Inferior parietal cortex (tissue), 1 donor: ENCODE measurements at regions not wholly inside any gene's neighbourhood (a gene's known extent, or its start where the extent isn't known, plus 50 kb on each side); places are given as distances from the start of the nearest gene placed in this dataset.

ENCODE experiments used
- DNase-seq: peaks from one replicate; pipeline ENCODE4 v3.0.0-alpha.2; 2016; ENCODE audit errors: extremely low spot score

DNA sequence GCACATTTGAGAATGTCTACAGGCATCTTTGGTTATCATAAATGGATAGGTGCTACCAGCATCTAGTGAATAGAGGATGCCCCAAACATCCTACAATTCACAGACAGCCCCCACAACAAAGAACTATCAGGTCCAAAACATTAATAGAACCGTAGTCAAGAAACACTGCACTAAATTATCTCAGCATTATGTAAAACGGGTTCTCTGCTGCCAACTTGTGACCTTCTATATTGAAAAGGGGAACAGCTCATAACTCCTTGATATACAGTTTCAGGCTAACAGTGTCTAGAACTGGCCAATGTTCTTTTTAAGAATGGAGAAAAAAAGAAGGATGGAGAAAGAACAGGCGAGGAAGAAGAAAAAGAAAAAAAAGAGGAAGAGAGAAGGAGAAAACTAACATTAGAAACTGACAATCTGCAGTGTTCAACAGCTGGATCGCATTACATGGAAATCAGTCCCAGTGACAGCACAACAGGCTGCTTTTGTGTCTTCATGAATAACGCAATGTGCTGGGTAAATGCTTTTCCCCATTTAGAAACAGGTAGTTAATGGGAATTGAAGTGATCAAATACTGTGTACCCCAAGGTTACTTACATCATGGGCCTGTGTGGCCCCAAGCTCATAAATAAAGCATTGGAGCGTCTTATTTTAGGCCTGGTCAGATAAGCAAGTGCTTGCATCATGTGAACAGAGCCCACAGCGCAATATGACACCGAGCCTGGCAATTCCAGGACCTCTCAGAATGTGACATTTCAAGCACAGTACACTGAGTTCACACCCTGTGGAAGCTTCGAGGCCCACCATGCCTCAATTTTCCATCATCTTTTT lies 339.5 kb downstream of the DHX15 start:
- DNase-seq, result no peak

DNA sequence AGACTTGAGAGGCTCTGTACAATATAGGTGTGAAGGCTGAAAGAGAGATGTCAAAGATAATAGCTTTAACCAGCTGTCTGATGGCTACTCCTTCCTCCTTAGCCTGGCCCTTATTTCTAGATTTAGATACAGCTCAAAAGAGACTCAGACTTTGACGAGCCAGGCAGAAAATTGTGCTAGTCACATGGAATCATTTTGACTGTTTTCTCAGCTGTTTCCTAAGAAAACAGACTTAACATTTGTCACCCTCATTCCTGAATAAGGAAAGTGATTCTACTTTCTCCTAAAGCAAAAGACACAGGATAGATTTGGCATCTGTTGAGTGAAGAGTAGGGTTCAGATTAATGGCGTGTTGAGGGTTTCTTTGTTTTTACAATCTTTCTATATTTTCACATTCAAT lies 340.7 kb downstream of the DHX15 start:
- DNase-seq, result no peak

DNA sequence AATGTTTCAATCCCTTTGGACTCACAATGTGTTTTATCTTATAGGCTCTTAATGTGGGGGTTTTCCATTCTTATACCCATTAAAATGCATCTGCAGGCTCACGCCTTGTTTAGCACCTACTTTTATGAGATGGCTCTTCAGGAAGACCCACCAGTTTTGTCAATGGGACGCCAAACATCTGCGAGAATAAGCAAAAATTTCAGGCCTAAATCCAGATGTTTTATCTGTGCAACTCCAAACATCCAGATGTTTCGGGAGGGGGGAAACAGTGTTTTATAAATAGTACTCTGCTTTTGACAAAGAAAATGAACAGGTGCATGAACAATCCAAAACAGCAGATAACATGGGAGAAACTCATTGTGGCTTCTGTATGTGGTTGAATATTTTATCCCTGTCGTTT lies 342.8 kb downstream of the DHX15 start:
- no peak for DNase-seq

- no peak for DNase-seq
Observed at GRCh38 chr4:24240655-24241054, 343.7 kb downstream of the DHX15 start.

DNA sequence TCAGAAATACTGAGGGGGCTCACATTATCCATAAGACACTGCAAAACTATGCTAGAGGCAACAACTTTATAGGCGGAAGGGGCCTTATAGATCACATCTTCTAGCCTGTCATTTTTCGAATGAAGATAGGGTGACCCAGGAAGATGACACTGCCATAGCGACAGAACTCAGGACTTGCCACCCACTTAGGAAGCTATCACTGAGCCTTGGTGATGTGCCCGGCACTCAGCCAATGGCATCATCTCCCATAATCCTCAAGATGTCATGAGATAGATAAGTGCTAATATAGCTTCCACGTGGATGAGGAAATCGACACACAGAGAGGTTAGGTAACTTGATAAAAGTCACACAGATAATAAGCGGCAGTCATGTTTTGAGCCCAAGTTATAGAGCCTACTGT lies 346.6 kb downstream of the DHX15 start:
- DNase-seq, result no peak

GRCh38 chr4:24236532-24236931 lies 346.7 kb upstream of the PPARGC1A start:
- no peak for DNase-seq

GRCh38 chr4:24236120-24236519 lies 346.3 kb upstream of the PPARGC1A start:
- DNase-seq, result no peak

- no peak for DNase-seq
Observed at GRCh38 chr4:24235618-24236017, 345.8 kb upstream of the PPARGC1A start.

DNA sequence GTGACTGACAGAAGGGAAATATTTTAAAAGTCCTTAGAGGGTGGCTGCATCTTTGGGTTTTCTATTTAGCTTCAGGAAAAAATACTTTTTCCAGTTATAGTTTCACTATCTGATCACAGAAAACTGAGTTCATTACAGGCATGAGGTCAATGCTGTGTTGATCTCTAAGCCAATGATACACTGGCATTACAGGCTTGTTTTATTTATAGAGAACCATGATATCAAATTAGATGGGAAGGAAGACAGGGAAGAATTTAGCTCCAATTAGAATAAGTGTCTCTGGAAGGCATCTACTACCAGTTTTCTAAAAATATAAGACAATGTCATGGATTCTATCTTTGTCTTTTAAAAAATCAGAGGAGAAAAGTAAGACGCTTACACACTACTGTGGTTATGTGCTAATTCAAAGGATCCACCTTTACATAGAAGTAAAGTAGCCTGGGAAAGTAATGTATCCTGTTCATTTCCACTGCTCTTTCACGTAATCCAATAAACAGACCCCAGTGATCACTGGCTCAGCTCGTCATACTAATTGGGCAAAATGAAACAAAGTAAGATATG lies 344.5 kb upstream of the PPARGC1A start:
- no peak for DNase-seq

DNA sequence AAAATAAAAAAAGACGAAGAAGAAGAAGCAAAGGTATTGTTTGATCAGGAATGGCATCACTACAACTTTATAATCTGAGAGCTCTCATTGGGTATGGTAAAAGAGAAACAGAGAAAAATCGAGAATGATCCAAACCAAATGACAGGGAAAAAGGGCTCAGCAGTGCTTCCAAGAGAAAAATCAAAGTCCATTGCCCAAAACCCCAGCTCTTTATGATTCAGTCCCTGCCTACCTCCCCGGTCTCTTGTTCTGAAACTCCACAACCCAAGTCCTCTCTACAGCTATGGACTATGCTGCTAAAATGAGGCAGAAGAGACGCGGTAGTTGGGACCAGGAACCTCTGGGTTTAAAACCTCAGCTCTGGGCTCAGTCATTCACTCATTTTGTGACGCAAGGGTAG lies 341.1 kb upstream of the PPARGC1A start:
- no peak for DNase-seq

GRCh38 chr4:24229978-24230377 lies 340.1 kb upstream of the PPARGC1A start:
- DNase-seq, result no peak

DNA sequence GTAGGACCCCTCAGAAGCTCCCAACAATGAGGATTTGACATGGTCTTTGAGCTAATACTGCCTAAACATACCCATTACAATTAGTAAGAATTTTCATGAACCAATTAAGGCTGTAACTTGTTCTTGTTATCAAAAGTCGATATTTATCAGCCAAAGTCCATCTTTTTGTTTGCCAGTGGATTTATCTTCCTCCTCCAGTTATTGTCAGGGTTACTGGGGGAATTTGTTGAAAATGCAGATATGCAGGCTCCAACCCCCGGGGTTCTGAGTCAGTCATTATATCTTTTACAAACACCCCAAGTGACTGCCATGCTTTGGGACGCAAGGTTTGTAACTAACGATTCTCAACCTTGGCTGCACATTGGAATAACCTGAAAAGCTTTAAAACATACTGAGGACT lies 338.8 kb upstream of the PPARGC1A start:
- no peak for DNase-seq

DNA sequence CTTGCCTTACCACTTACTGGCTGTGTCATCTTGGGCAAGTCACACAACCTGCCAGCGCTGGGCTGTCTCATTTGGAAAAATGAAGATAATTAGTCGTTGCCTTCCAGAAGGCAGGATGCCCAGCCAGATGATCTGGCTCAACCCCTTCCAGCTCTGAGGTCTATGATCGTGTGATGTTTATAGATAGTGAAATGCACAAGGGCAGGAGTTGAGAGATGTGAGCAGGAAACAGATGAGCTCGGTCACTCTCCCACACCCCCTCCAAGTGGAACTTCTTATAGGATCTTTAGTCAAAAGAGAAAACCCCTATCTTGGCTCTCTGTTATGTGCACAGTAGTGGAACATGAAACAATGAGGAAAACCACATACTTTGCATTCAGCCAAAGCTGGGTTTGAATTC lies 336.8 kb upstream of the PPARGC1A start:
- no peak for DNase-seq

- no peak for DNase-seq
Observed at GRCh38 chr4:24226023-24226422, 336.2 kb upstream of the PPARGC1A start.

- DNase-seq, result no peak
Observed at GRCh38 chr4:24224446-24224845, 334.6 kb upstream of the PPARGC1A start.

- no peak for DNase-seq
Observed at GRCh38 chr4:24219209-24219608, 329.4 kb upstream of the PPARGC1A start.

DNA sequence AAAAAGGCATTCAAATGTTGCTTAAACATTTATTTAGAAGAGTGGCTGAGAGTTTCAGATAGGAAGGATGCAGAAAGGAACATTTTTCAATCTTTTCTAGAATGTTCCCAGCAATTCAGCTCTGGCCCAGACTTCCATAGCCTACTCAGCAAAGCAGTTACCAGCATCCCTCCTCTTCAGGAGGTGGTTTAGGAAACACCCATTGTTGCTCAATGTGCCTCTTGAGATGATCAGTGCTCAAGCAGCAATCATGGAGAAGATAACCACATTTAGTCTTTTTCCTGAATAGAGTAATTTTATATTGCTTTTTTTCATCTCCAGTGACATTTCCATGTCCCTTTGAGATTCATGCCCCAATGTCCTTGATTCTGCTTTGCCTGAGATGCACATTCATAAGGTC lies 328.7 kb upstream of the PPARGC1A start:
- DNase-seq, result no peak

- no peak for DNase-seq
Observed at GRCh38 chr4:24214796-24215195, 324.9 kb upstream of the PPARGC1A start.

GRCh38 chr4:24213961-24214360 lies 324.1 kb upstream of the PPARGC1A start:
- no peak for DNase-seq

- DNase-seq, result no peak
Observed at GRCh38 chr4:24212642-24213041, 322.8 kb upstream of the PPARGC1A start.

- no peak for DNase-seq
Observed at GRCh38 chr4:24211856-24212255, 322.0 kb upstream of the PPARGC1A start.

DNA sequence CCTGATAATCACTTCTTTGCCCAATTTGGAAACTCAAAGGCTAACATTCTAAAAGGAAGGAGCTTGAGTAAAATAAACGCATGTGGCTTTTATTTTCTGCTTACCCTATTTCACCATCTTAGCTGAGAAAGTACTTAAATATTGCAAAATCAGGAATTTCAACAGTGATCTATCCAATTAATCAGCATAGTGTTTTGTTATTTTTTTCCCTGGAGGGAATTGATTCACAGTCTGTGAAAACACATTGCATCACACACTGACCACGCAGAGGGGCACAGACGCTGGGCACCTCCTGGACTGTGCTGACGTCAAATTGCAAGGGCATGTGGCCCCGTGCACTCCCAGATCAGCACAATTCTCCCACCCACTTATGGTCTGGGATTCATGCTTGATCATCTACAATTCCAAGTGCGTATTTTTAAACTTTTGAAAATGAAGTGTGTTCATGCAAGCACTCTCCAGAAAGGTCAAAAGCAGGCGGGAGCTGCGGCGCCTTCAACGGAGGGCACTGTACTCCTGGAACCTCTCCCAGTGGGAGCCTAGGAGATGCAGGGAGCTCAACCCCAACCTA lies 320.6 kb upstream of the PPARGC1A start:
- no peak for DNase-seq

DNA sequence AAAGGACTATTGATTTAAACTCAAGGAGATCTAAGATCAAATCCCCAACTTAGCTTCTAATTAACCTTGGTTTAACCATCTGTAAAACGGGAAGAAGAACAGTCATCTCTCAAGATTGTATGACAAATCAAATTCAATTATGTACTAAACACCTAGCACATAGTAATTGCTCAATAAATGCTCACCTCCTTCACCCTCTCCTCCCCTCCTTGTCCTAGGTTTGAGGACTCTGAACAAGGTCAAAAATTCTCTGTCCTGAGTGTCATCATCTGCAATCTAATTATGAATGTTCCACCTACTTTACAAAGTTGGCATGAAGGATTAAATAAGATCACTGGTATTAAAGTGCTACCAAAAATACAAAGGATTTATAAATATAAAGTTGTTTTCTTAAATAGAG lies 320.1 kb upstream of the PPARGC1A start:
- no peak for DNase-seq
